Duodenal mucosa (tissue), 2 donors: ENCODE measurements at regions not wholly inside any gene's neighbourhood (a gene's known extent, or its start where the extent isn't known, plus 50 kb on each side); places are given as distances from the start of the nearest gene placed in this dataset.
"Not testable (repeated sequence)": the region's sequence is repeated elsewhere in the genome, so short reads cannot be mapped to it uniquely, and the experiment has no call there.

Experiments used
- H3K27ac ChIP-seq: one replicate; pipeline ENCODE4 v1.7.0; 2013; ENCODE audit warnings: low read depth, low read length
- H3K27me3 ChIP-seq, 2 donors: one replicate each; pipeline ENCODE4 v1.7.0; 2013; ENCODE audit warnings: low read length in 2 of 2, control low read depth in 1 of 2; ENCODE audit not compliant: insufficient read depth in 2 of 2, control insufficient read depth in 1 of 2
- H3K36me3 ChIP-seq, 2 donors: one replicate each; pipeline ENCODE4 v1.7.0; 2013; ENCODE audit warnings: low read length in 2 of 2, control low read depth in 1 of 2; ENCODE audit not compliant: insufficient read depth in 2 of 2, control insufficient read depth in 1 of 2
- H3K4me1 ChIP-seq, 2 donors: one replicate each; pipeline ENCODE4 v1.7.0; 2013; ENCODE audit warnings: low read length in 2 of 2, control low read depth in 1 of 2; ENCODE audit not compliant: insufficient read depth in 2 of 2, control insufficient read depth in 1 of 2
- H3K4me3 ChIP-seq, 2 donors: one replicate each; pipeline ENCODE4 v1.7.0; 2013; ENCODE audit warnings: low read length in 2 of 2, low read depth in 1 of 2
- H3K9ac ChIP-seq, 2 donors: one replicate each; pipeline ENCODE4 v1.7.0; 2013; ENCODE audit warnings: low read length in 2 of 2, low read depth in 1 of 2
- H3K9me3 ChIP-seq, 2 donors: one replicate each; pipeline ENCODE4 v1.7.0; 2013; ENCODE audit warnings: low read length in 2 of 2, control low read depth in 1 of 2; ENCODE audit not compliant: control insufficient read depth in 1 of 2

DNA sequence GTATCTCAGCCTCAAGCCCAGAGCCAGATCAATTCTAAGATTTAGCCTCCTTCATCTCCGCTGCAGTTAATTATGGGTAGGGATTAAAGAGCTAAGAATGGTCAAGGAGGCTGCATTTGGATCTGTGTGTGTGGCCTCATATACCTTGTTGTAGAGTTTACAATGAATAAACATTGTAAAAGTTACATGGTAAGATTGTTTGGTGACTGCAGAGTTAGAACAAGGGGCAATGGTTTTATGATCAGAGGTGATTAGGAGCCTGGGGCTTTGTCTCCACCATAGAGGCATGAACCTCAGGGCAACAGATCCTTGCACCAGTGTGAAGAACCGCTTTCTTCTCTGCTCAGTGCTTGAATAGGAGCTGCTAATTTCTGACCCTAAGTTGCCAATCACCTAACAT lies 77.0 kb upstream of the MARK1 start:
- Histone ChIP-seq H3K4me1 (no peaks in the 10 kb centered on the region), H3K4me3 (no peak overlapping the region)

DNA sequence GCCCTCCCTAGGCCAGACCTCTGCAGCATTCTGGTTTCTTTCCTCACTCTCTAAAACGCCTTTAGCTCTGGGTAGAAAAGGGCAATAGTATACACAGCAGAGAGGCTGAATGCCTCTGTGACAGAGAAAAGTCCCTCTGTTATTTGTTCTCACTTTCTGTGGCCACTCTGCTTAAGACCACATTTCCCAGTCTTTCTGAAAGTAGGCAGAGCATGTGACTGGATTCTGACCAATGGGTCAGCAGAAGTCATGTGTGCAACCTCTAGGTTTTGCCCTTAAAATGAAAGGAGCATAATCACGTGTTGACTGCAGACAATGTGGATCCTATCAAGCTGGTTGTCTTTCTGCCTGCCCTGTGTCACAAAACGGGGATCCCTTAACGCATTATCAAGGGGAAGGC lies 79.7 kb upstream of the MARK1 start:
- no peak overlapping the region for H3K27ac ChIP-seq
- no peaks in the 10 kb centered on the region for H3K4me1 ChIP-seq
- H3K9ac ChIP-seq, result no peak overlapping the region
- no peaks in the 10 kb centered on the region for H3K9me3 ChIP-seq
- H3K27me3 ChIP-seq, result no peaks in the 10 kb centered on the region
- no peak overlapping the region for H3K4me3 ChIP-seq
- H3K36me3 ChIP-seq, result no peaks in the 10 kb centered on the region

More for the DNA sequence above, 77.0 kb upstream of the MARK1 start:
- no peaks in the 10 kb centered on the region for H3K9me3 ChIP-seq
- no peaks in the 10 kb centered on the region for H3K36me3 ChIP-seq
- H3K27ac ChIP-seq, result no peak overlapping the region
- H3K9ac ChIP-seq, result no peak overlapping the region
- no peaks in the 10 kb centered on the region for H3K27me3 ChIP-seq

GRCh38 chr1:220444586-220444985 lies 83.3 kb upstream of the MARK1 start:
- not testable (repeated sequence) for H3K9me3 ChIP-seq, H3K9ac ChIP-seq, H3K4me3 ChIP-seq, H3K27ac ChIP-seq, H3K36me3 ChIP-seq, H3K27me3 ChIP-seq, H3K4me1 ChIP-seq

GRCh38 chr1:220441211-220441610 lies 86.7 kb upstream of the MARK1 start:
- Histone ChIP-seq H3K27me3 (no peaks in the 10 kb centered on the region), H3K9ac (no peak overlapping the region), H3K4me1 (no peaks in the 10 kb centered on the region), H3K27ac (no peak overlapping the region), H3K4me3 (no peak overlapping the region), H3K36me3 (no peaks in the 10 kb centered on the region), H3K9me3 (no peaks in the 10 kb centered on the region)

DNA sequence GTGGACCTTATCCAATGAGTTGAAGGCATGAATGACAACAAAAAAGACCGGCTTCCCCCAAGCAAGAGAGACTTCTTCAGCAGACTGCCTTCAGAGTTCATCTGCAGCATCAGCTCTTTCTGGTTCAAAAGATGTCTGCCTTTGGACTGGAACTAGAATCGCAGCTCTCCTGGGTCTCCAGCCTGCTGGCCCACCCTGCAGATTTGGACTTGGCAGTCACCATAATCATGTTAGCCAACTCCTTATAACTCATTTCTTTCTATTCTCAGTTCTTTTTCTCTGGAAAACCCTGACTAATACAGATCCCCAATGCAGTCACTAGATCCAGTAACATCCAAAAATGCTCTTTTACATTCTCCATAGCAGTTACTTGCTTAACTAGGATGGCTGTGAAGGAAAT lies 89.2 kb upstream of the MARK1 start:
- no peak overlapping the region for H3K4me3 ChIP-seq
- H3K27ac ChIP-seq, result no peak overlapping the region
- H3K4me1 ChIP-seq, result no peaks in the 10 kb centered on the region
- H3K9ac ChIP-seq, result no peak overlapping the region
- H3K36me3 ChIP-seq, result no peaks in the 10 kb centered on the region
- H3K27me3 ChIP-seq, result no peaks in the 10 kb centered on the region
- no peaks in the 10 kb centered on the region for H3K9me3 ChIP-seq

- H3K9ac ChIP-seq, result no peak overlapping the region
- H3K4me1 ChIP-seq, result no peaks in the 10 kb centered on the region
- H3K9me3 ChIP-seq, result no peaks in the 10 kb centered on the region
- no peaks in the 10 kb centered on the region for H3K36me3 ChIP-seq
- no peak overlapping the region for H3K4me3 ChIP-seq
- H3K27ac ChIP-seq, result no peak overlapping the region
- H3K27me3 ChIP-seq, result no peaks in the 10 kb centered on the region
These were observed 95.5 kb upstream of the MARK1 start for GRCh38 chr1:220432408-220432807.

- Histone ChIP-seq H3K9me3 (no peaks in the 10 kb centered on the region), H3K27ac (no peak overlapping the region), H3K4me3 (no peak overlapping the region), H3K36me3 (no peaks in the 10 kb centered on the region), H3K4me1 (no peaks in the 10 kb centered on the region), H3K9ac (no peak overlapping the region), H3K27me3 (no peaks in the 10 kb centered on the region)
These were observed 96.2 kb upstream of the MARK1 start for GRCh38 chr1:220431554-220432239.

DNA sequence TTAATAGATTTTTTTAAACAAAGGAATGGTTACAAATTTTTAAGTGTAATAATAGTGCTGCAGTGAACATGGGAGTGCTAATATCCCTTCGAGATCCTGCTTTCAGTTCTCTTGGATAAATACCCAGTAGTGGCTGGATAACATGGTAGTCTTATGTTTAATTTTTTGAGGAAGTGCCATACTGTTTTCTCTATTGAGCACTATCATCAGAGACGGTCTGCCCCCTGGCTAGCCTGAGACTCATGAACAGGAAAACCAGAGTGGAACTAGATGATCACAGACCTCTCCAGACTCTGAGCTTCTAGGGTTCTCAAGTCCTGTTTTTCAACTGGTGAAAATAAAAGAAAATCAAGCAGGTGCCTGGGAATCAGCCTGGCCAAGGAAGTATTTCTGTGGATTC lies 97.3 kb upstream of the MARK1 start:
- Histone ChIP-seq H3K27ac (no peak overlapping the region), H3K9ac (no peak overlapping the region), H3K36me3 (no peaks in the 10 kb centered on the region), H3K4me1 (no peaks in the 10 kb centered on the region), H3K9me3 (no peaks in the 10 kb centered on the region), H3K4me3 (no peak overlapping the region), H3K27me3 (no peaks in the 10 kb centered on the region)

DNA sequence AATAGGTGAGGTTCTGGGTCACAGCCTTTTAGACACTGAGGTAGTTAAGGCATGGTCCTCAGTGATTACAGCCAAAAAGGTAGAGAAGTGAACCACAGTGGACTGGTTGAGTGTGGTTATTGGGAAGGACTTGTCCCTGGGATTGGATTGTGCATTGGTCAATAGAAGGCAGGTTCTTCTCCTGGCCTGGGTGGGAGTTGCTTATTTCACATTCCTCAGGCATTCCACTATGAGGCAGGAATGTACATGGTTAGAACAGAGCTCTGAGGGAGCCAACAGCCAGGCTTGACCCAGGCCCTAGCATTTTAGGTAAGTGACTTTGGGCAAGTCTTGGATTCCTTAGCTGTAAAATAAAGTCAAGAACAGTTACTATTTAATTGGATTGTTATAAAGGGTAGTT lies 97.9 kb upstream of the MARK1 start:
- no peak overlapping the region for H3K9ac ChIP-seq
- no peak overlapping the region for H3K4me3 ChIP-seq
- no peaks in the 10 kb centered on the region for H3K4me1 ChIP-seq
- no peak overlapping the region for H3K27ac ChIP-seq
- H3K9me3 ChIP-seq, result no peaks in the 10 kb centered on the region
- no peaks in the 10 kb centered on the region for H3K27me3 ChIP-seq
- H3K36me3 ChIP-seq, result no peaks in the 10 kb centered on the region

GRCh38 chr1:220426989-220427388 lies 100.9 kb upstream of the MARK1 start:
- Histone ChIP-seq H3K36me3 (no peaks in the 10 kb centered on the region), H3K9me3 (no peaks in the 10 kb centered on the region), H3K4me3 (no peak overlapping the region), H3K27me3 (no peaks in the 10 kb centered on the region), H3K4me1 (no peaks in the 10 kb centered on the region), H3K27ac (no peak overlapping the region), H3K9ac (no peak overlapping the region)

GRCh38 chr1:220425852-220426251 lies 102.1 kb upstream of the MARK1 start:
- Histone ChIP-seq H3K36me3 (no peaks in the 10 kb centered on the region), H3K4me3 (no peak overlapping the region), H3K4me1 (no peaks in the 10 kb centered on the region), H3K9ac (no peak overlapping the region), H3K27ac (no peak overlapping the region), H3K9me3 (no peaks in the 10 kb centered on the region), H3K27me3 (no peaks in the 10 kb centered on the region)
